ENCODE measurements at regions not wholly inside any gene's neighbourhood (a gene's known extent, or its start where the extent isn't known, plus 50 kb on each side); places are given as distances from the start of the nearest gene placed in this dataset.
"Not testable (repeated sequence)": the region's sequence is repeated elsewhere in the genome, so short reads cannot be mapped to it uniquely, and the experiment has no call there.

DNA sequence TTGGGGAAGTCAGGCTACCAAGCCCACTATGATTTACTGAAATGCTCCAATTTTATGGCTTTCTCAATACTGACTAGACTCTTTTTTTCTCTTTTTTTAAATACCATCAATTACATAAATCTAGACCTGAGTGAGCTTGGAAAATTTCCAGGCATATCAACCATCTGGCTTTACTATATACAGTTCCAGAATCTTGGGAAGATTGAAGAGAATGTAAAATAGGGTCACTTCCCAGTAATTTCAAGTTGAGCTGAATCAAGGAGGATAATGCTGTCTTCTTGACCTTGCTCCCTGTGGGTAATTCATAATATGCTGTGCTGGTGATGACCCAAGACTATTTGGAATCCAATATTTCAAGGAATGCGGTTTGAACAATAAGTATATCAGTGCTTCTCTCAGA lies 108.1 kb downstream of the MAP3K21 start:
- intact Hi-C loops (cut with micrococcal nuclease), result no loop called here

DNA sequence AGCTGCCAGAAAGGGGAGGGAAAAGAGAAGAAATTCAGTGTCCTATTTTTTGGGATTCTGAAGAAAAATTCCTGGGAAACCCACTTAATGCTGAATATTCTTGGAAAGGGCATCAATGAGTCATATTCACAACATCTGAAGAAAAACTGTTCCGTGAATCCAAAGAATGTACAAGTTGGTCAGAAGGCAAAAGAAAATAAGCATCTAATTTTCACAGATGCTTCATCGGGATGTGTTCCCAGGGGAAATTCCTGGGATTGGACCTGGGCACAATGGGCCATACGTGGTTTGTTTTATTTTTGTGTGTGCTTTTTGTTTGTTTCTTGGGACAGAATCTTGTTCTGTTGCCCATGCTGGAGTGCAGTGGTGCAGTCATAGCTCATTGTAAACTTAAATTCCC lies 112.2 kb downstream of the MAP3K21 start:
- intact Hi-C loops (cut with micrococcal nuclease), result loop anchor here (2.0 kb wide), 1 partner anchor 45 kb away; no protein-coding TSS in a partner anchor

DNA sequence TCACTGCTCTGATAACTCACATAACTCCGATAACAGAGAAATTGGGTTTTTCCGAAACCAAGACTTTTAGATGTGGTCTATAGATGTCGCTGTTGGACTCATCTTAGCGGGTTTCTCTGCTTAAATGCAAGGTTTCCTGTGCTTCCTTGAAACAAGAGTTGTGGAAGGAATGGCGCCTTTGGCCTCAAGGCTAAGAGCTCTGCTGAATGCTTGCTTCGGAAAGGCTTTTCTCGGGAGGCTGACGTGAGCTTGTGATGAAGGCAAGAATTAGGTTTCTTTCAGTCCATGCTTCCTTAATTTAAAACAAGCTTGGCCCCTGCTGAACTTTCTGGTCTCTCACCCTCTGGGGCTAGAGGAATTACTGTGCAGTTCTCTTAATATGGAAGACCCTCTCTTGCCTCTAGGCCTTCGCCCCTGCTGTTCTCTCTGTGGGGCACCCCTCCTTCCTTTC lies 113.5 kb downstream of the MAP3K21 start:
- intact Hi-C loops (cut with micrococcal nuclease), result loop anchor here (1.0 to 2.0 kb wide), 3 partner anchors 46 to 625 kb away; no protein-coding TSS in a partner anchor

DNA sequence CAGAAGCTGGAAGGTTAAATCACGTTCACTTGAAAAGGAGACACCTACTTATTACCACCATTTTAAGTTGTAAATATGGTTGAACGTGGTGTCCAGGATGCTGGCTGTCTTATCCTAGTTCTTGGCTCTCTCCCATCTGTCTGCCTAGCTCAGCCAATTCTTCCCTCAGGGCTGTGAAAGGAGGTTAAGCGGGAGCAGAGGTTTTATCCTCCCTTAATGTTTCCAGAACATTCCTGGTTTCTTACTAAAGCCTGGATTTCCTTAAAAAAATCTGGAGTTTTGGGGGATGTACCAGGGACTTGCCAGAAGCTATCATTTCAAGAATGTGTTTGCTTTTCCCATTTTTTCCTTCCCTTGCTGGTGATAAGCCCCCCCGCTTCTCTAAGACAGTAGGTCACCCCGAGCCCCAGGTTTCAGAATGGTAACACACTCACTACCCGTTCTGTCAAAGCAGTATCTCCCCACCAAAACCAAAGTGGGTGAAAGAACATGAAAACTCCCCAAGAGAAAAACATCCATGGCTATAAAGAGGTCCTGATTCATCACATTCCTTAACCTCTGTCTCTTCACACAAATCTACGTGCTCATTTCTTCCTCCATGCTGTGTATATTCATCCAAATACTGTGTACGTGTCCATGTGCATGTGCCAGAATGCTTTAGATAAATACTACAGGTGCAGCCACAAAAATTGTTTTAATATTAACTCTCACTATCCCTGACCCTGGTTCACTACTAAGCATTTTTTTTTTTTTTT lies 114.7 kb downstream of the MAP3K21 start:
- intact Hi-C loops (cut with micrococcal nuclease), result no loop called here

DNA sequence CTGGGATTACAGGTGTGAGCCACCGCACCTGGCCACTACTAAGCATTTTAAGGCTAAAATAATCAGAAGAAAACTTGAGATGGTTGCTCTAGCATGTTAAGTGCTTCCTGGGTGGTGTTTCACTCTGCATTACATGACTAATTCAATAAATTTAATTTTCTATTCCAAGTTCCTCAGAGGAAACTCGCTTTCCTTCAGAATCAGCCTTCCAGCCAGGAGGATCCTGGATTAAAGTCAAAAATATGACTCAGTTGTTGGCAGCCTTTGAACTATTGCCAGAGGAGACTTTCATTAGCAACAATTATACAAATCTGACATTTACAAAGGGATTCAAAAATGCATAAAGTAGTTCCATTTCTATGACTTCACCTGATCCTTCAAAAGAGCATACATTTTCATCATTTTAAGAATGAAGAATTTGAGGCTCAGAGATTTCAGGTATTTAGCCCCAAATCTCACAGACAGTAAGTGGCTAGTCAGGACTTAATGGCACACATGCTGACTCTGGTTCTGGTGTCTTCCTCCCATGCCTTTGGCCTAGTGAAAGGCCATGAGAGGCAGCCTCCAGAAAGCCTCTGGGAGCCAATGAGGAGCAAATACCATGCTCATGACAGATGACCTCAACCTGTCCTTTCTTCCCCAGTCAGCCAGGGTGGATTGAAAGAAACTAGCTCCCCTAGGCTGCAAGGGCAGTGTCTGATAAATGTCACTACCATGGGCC lies 115.7 kb downstream of the MAP3K21 start:
- intact Hi-C loops (cut with micrococcal nuclease), result no loop called here

DNA sequence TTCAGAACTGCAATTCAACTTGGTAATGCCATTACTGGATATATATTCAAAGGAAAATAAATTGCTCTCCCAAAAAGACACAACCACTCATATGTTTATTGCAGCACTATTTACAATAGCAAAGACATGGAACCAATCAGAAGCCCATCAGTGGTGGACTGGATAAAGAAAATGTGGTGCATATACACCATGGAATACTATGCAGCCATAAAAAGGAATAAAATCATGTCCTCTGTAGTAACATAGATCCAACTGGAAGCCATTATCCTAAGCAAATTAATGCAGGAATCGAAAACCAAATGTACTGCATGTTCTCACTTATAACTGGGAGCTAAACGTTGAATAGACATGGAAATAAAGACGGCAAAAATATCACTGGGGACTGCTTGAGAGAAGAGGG lies 117.0 kb downstream of the MAP3K21 start:
- intact Hi-C loops (cut with micrococcal nuclease), result no loop called here

DNA sequence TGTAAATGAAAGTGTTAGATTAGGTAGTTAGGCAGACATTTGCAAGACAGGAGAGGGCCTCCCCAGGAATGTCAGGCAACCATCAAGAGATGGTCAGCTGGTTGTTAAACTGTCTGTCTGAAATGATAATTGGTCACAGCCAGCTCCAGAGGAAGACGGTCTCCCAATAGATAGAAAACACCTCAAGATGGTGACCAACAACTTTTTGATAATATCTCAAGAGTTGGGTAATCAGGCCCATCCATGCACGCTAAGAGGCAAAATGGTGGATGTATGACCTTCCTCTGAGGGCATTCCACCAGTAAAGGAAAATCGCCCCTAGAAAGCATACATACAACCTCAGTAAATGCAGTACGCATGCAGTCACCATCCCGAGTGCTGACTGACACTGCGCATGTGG lies 118.2 kb downstream of the MAP3K21 start:
- intact Hi-C loops (cut with micrococcal nuclease), result no loop called here

DNA sequence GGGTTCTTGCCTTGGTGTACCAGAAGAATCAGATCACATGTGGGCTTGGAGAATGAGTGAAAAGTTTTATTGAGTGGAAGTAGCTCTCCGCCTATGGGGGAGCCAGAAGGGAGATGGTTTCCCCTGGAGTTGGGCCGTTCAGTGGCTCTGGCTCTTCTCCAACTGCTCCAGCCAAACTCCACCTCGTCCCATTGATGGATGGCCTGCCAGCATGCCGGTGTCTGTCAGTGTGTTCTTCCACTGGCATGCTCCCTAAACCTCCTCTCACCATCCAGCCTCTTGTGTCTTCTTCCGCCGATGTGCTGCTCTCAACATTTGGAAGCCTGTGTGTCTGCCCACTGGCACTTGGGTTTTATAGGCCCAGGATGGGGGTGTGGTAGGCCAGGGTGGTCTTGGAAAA lies 119.4 kb downstream of the MAP3K21 start:
- intact Hi-C loops (cut with micrococcal nuclease), result no loop called here

DNA sequence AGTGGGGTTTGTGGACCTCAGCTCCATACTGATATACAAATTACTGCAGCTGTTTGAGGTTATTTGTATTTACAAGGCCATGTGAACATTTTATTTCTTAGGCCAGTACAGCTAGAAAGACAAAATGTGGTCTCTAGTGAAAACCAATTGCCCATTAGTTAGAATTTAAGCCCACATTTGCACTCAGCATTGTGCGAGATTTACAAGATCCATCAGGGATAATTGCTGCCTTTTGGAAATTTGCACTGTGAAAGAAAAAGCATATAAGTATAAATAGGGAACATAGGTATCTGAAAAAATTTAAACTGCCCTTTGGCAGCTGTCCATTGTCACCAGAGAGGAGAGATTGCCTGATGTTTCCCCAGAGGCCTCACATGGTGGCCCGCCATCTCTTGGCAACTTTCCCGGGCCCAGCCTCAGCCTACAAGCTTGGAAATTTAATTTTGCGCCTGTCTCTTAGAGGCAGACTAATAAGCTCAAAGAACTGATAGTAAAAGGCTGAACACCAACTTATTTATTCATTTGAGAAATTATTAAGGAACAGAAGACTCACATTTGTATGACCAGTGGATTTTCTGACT lies 120.7 kb downstream of the MAP3K21 start:
- intact Hi-C loops (cut with micrococcal nuclease), result no loop called here

DNA sequence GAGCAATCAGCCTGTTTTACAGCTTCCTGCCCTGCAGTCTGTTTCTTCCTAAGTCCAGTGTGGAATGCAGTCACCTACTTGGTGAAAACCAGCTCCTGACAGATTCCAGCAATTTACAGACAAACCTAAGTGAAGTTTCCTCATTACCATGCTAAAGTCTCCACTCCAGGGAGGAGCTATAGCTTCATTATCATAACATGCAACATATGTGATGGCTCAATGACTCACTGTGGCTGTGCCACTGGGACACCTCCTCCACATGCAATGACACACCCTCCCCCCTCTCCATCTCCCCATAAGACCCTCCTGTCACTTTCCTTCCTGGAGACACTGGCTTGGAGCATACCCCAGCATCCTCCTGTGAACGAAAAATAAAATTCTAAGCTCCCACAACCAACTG lies 125.2 kb downstream of the MAP3K21 start:
- intact Hi-C loops (cut with micrococcal nuclease), result no loop called here

DNA sequence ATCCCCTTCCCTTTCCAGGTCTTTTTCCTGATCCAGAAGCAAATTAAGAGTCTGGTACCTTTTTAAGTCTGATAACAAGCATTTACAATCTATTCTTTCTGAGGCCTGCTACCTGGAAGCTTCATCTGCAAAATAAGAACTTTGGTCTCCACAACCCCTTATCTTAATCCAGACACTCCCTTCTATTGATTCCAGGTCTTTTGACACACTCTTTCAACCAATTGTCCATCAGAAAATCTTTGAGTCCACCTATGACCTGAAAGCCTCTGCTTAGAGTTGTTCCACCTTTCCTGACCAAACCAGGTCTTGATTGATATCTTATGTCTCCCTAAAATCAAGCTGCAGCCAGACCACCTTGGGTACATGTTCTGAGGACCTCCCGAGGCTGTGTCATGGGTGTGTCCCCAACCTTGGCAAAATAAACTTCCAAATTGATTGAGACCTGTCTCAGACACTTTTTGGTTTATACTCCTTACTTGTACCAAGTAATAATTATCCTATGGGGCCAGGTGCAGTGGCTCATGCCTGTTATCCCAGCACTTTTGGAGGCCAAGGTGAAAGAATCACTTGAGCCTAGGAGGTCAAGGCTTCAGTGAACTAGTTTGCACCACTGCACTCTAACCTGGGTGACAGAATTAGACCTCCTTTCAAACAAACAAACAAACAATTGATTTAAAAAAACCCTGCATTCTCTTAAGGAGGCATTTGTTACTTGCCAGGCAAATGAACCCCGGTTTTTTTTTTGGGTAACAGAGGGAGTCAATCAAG lies 126.1 kb downstream of the MAP3K21 start:
- intact Hi-C loops (cut with micrococcal nuclease), result no loop called here

DNA sequence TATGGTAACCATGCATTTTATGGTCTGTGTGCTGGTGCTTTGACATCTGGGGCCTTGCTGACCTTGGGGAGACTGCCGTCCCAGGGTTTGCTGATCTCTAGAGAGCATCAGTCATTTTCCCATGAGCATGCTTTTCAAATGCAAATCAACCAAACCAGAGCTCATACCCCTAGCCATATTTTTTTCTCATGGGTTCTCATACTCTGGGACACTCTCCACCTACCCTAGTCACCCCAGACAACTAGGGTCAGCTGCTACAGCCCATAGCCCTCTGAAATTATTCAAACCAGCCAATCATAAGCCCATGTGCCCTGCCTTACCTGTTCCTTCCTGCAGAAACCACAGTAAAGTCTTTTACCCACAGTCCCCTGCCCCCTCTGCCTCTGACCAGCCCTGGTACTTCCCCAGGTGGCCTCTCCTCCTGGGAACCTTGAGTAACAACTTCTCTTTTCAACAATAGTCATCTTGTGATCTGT lies 132.0 kb downstream of the MAP3K21 start:
- intact Hi-C loops (cut with micrococcal nuclease), result no loop called here

DNA sequence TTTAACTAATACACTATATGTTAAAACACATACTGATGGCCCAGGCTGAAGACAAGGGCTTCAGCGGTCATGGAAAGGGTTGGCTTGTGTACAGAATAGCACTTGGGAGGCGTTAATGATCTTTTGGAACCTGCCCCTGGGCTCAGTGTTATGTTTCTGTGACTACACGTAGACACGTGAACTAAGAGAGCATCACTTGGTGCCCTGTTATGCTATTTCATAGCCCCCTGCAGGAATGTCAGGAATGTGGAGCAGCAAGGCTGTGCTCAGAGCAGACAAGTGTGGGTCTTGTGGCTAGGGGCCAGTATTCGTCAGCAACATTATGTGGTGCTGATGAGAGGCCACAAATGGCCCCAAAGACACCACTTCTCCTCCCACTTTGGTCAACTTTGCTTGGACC lies 132.4 kb downstream of the MAP3K21 start:
- intact Hi-C loops (cut with micrococcal nuclease), result no loop called here

DNA sequence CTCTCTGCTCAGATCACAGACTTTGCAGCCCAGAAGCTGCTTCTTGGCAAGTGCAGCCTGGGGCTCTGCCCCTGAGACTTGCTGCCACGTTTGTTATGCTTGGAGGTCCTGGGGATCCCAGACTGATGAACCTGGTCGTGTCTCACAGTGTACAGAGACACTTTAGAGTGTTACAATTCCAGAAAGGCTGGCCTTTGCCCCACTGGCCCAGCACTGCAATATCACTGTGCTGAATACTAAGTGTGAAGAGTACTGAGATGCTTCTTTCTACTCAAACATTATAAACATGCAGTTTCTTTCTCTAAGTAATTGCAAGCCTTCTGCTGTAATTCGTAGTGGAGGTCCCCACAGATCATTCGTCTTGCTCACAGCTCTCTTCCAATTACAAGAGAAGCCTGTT lies 133.2 kb downstream of the MAP3K21 start:
- intact Hi-C loops (cut with micrococcal nuclease), result no loop called here

DNA sequence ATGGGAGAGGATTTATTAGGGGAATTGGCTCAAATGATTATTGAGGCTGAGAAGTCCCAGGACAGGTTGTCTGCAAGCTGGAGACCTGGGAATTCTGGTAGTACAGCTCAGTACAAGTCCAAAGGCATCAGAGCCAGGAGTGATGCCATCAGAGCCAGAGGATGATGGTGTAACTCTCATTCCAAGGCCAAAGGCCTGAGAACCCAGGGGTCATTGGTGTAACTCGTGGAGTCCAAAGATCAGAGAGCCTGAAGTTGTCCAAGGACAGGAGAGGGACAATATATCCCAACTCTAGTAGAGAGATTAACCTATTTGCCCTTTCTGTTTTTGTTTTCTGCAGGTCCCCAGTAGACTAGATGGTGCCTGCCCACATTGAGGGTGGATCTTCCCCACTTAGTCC lies 134.3 kb downstream of the MAP3K21 start:
- intact Hi-C loops (cut with micrococcal nuclease), result no loop called here

DNA sequence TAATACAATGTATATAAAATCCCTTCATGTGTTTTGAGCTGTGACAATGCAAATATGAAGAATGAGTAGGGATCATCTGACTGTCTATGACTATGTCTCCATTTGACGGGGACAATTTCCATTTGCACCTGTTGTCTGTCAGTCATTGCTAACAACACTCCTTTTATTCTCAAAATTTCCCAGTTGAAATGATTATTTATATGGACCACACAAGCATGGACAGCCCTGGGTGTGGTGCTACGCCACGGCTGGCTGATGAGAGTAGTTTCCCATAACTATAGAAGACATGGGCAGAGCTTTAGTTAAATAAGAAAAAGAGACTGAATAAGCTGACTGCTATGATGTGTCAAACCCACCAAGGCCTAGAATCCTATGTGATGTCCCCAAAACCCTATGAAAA lies 135.8 kb downstream of the MAP3K21 start:
- intact Hi-C loops (cut with micrococcal nuclease), result no loop called here

DNA sequence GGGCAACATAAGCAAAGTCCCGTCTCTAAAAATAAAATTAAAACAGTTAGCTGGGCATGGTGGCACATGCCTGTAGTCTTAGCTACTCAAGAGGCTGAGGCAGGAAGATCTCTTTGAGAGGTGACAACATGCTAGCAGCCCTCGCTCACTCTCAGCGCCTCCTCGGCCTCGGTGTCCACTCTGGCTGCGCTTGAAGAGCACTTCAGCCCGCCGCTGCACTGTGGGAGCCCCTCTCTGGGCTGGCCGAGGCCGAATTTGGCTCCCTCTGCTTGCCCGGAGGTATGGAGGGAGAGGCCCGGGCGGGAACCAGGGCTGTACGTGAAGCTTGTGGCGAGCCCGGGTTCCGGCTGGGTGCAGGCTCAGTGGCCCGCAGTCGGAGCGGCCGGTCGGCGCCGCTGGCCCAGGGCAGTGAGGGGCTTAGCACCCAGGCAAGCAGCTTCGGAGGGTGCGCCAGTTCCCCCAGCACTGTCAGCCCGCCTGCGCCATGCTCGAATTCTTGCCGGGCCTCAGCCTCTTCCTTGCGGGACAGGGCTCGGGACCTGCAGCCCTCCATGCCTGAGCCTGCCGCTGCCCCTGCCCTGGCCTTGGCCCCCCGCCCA lies 138.3 kb downstream of the MAP3K21 start:
- intact Hi-C loops (cut with micrococcal nuclease), result no loop called here

DNA sequence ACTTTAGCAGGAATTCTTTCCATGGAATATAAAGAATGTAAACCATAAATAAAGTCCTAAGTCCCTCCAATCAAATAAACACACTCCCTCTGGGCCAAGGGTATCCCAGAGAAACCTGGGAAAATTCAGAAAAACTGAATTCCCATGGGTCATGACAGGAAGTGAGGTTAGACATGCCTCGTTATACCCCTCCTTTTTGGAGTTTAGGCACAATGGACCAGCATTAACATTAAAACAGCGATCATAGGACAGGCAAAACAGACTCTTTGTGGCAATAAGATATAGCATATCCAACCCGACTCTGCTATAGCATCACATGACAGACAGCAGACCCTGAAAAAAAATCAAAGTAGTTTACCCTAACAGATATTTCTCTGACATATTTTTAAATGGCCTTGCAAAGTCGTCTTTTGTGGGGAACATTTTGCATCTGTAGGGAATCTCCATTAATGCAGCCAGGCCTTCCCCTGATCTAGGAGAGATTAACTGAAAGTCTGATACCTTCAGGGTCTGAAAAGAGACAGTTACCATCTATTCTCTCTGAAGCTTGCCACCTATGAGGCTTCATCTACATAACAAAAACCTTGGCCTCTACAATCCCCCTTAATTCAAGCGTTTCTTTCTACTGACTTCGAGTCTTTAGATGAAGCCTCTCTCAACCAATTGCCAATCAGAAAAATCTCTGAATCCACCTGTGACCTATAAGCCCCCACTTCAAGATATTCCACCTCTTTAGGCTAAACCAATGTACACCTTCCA lies 143.0 kb upstream of the KCNK1 start:
- intact Hi-C loops (cut with micrococcal nuclease), result no loop called here

DNA sequence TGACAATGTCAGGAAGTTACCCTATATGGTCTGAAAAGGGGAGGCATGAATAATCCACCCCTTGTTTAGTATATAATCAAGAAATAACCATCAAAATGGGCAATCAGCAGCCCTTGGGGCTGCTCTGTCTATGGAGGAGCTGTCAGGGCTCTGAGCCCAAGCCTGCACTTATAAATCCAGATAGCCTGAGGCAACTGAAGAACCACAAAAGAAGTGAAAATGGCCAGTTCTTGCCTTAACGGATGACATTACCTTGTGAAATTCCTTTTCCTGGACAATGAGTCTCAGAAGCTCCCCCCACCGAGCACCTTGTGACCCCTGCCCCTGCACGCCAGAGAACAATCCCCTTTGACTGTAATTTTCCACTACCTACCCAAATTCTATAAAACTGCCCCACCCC lies 142.1 kb upstream of the KCNK1 start:
- intact Hi-C loops (cut with micrococcal nuclease), result not testable (repeated sequence)

DNA sequence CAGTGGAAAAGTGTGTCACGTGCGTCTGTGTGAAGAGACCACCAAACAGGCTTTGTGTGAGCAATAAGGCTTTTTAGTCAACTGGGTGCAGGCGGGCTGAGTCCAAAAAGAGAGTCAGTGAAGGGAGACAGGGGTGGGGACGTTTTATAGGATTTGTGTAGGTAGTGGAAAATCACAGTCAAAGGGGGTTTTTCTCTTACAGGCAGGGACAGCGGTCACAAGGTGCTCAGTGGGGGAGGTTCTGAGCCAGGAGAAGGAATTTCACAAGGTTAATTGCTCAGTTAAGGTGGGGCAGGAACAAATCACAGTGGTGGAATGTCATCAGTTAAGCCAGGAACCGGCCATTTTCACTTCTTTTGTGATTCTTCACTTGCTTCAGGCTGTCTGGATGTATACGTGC lies 141.1 kb upstream of the KCNK1 start:
- intact Hi-C loops (cut with micrococcal nuclease), result not testable (repeated sequence)

Measured in T-helper 1 cell treated with Interleukin-12 subunit alpha and Interleukin-12 subunit beta and Interleukin-4 antibody, amounts not matched to agents 30 ng/mL and 1 ng/mL, for 36 hours (primary cell).